WTC11 (cell line): ENCODE measurements at regions not wholly inside any gene's neighbourhood (a gene's known extent, or its start where the extent isn't known, plus 50 kb on each side); places are given as distances from the start of the nearest gene placed in this dataset.

Source experiments
- ATAC-seq: fragments of 200-7000 bp; cut with Tn5 transposase; 2 replicates; pipeline ENCODE4 v1.10.0; 2021; ENCODE audit warnings: mild to moderate bottlenecking, moderate library complexity
- CTCF ChIA-PET: fragments of 300-600 bp; sonication (Branson Sonifier 250); formaldehyde crosslinking; loops from one replicate; lab custom pipeline; 2021; ENCODE audit warnings: antibody characterized with exemption; lab: Charles Lee
- POLR2A ChIA-PET: fragments of 350-600 bp; sonication (Branson Sonifier 250); formaldehyde crosslinking; loops from one replicate; lab custom pipeline; 2021; ENCODE audit warnings: antibody characterized with exemption; lab: Charles Lee
- DNase-seq: peaks from one replicate; pipeline ENCODE4 v3.0.0; 2021; ENCODE audit warnings: low spot score
- H3K27ac Mint-ChIP-seq: 2 replicates; pipeline ENCODE4 v1.8.0; 2021; ENCODE audit warnings: mixed read lengths
- H3K27me3 Mint-ChIP-seq: 2 replicates; pipeline ENCODE4 v1.8.0; 2021; ENCODE audit warnings: low read depth, mild to moderate bottlenecking, moderate library complexity, mixed read lengths
- H3K36me3 Mint-ChIP-seq: 2 replicates; pipeline ENCODE4 v1.8.0; 2021; ENCODE audit warnings: mixed read lengths
- H3K4me1 Mint-ChIP-seq: 2 replicates; pipeline ENCODE4 v1.8.0; 2022; ENCODE audit warnings: mixed read lengths
- H3K4me3 Mint-ChIP-seq: 2 replicates; pipeline ENCODE4 v1.8.0; 2021; ENCODE audit warnings: mild to moderate bottlenecking, moderate library complexity, mixed read lengths
- H3K9me3 Mint-ChIP-seq: 2 replicates; pipeline ENCODE4 v1.8.0; 2021; ENCODE audit warnings: mixed read lengths
- ATF1 ChIP-seq: sonication (generic); formaldehyde crosslinking; IDR thresholded peaks from 2 replicates; pipeline ENCODE4 v1.8.1; 2023; ENCODE audit warnings: mild to moderate bottlenecking, moderate library complexity, missing genetic modification reagents
- E2F5 ChIP-seq: sonication (generic); formaldehyde crosslinking; IDR thresholded peaks from 2 replicates; pipeline ENCODE4 v1.8.1; 2022; ENCODE audit warnings: mild to moderate bottlenecking, moderate library complexity, missing genetic modification reagents
- FOXP1 ChIP-seq: sonication (generic); formaldehyde crosslinking; IDR thresholded peaks from 2 replicates; pipeline ENCODE4 v1.8.0; 2022; ENCODE audit warnings: missing genetic modification reagents, mild to moderate bottlenecking, moderate library complexity, borderline replicate concordance
- GTF2I ChIP-seq: fragments of 250-450 bp; sonication (Bioruptor Pico); conservative IDR thresholded peaks from 2 replicates; pipeline ENCODE4 v1.4.0; 2021; ENCODE audit warnings: mild to moderate bottlenecking
- HMGXB4 ChIP-seq: sonication (generic); formaldehyde crosslinking; IDR thresholded peaks from 2 replicates; pipeline ENCODE4 v1.8.1; 2023; ENCODE audit warnings: mild to moderate bottlenecking, moderate library complexity, missing genetic modification reagents
- KAT7 ChIP-seq: sonication (generic); formaldehyde crosslinking; IDR thresholded peaks from 2 replicates; pipeline ENCODE4 v1.8.1; 2023; ENCODE audit warnings: missing genetic modification reagents, mild to moderate bottlenecking, borderline replicate concordance
- NFATC4 ChIP-seq: fragments of 250-450 bp; sonication (Bioruptor Pico); IDR thresholded peaks from 2 replicates; pipeline ENCODE4 v1.9.0; 2021; ENCODE audit warnings: mild to moderate bottlenecking
- SMAD3 ChIP-seq: sonication (generic); formaldehyde crosslinking; IDR thresholded peaks from 2 replicates; pipeline ENCODE4 v1.8.0; 2022; ENCODE audit warnings: missing genetic modification reagents, mild to moderate bottlenecking, borderline replicate concordance
- SMAD4 ChIP-seq: sonication (generic); formaldehyde crosslinking; IDR thresholded peaks from 2 replicates; pipeline ENCODE4 v1.8.0; 2022; ENCODE audit warnings: mild to moderate bottlenecking, missing genetic modification reagents
- ZNF121 ChIP-seq: sonication (generic); formaldehyde crosslinking; IDR thresholded peaks from 2 replicates; pipeline ENCODE4 v1.8.0; 2023; ENCODE audit warnings: missing genetic modification reagents
- ZNF232 ChIP-seq: sonication (generic); formaldehyde crosslinking; IDR thresholded peaks from 2 replicates; pipeline ENCODE4 v1.8.0; 2022; ENCODE audit warnings: mild to moderate bottlenecking, missing genetic modification reagents
- ZNF423 ChIP-seq: fragments of 250-450 bp; sonication (Bioruptor Pico); IDR thresholded peaks from 2 replicates; pipeline ENCODE4 v2.1.2; 2022; ENCODE audit warnings: mild to moderate bottlenecking, moderate library complexity
- TF ChIP-seq, protein P1 (sequence below): sonication (generic); formaldehyde crosslinking; IDR thresholded peaks from 2 replicates; pipeline ENCODE4 v1.8.1; 2022; ENCODE audit warnings: low read depth, missing genetic modification reagents, borderline replicate concordance
- TF ChIP-seq, protein P2 (sequence below): sonication (generic); formaldehyde crosslinking; conservative IDR thresholded peaks from 2 replicates; pipeline ENCODE4 v1.8.1; 2022; ENCODE audit warnings: mild to moderate bottlenecking, missing genetic modification reagents
- TF ChIP-seq, protein P3 (sequence below): fragments of 200-600 bp; IDR thresholded peaks from 2 replicates; pipeline ENCODE4 v1.8.0; 2022; ENCODE audit warnings: antibody characterized with exemption
- TF ChIP-seq, protein P4 (sequence below): sonication (generic); formaldehyde crosslinking; IDR thresholded peaks from 2 replicates; pipeline ENCODE4 v1.8.1; 2023; ENCODE audit warnings: mild to moderate bottlenecking, missing genetic modification reagents
- TF ChIP-seq, protein P5 (sequence below): sonication (generic); formaldehyde crosslinking; IDR thresholded peaks from 2 replicates; pipeline ENCODE4 v1.8.0; 2022; ENCODE audit warnings: mild to moderate bottlenecking, missing genetic modification reagents
- TF ChIP-seq, protein P6 (sequence below): fragments of 250-450 bp; sonication (Bioruptor Pico); IDR thresholded peaks from 2 replicates; pipeline ENCODE4 v1.9.0; 2021; ENCODE audit warnings: mild to moderate bottlenecking
- TF ChIP-seq, protein P7 (sequence below): fragments of 250-450 bp; sonication (Bioruptor Pico); IDR thresholded peaks from 2 replicates; pipeline ENCODE4 v1.9.0; 2021; ENCODE audit warnings: moderate library complexity, mild to moderate bottlenecking, inconsistent platforms, borderline replicate concordance

DNA sequence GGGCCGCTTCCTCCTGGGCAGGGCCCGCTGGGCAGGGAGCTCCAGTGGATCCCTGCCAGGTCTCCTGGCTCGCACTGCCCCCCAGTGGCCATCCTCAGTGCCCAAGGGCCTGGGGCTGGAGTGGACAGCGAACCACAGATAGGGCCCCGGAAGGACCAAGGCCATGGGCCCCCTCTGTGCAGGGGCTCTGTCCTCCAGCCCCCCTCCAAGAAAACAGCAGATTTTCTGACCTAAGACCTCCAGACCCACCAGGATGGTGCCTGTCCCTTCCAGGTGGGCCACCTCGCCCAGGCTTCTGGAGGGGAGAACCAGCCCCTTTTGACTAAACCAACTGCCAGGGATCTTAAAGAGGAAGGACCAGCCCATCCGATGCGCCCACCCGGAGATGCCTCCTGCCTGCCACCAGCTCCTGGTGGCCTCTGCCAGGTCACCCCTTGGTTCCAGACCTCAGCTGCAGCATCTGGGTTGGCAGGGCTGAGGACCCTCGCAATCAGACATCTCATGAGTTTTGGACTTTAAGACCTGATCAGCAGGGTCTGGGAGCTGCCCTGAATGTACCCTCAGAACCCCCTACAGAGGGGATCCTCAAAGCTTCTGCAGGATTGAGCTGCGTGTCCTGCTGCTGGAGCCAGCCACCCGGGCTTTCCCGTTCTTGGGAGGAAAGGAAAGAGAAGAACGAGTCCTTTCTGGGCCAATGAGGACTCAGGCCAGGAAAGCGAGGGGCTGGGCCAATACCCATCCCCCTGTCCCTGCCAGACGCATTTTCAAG, 325.8 kb upstream of the DIO3 start:
- DNase-seq (peak; percentile 85), ATAC-seq (peak; percentile 90)
- Mint-ChIP-seq H3K27me3 (no peaks in the 10 kb centered on the region; the same call in 1 of the 2 replicates), H3K4me3 (no peak overlapping the region), H3K4me1 (peaks cover 10% of the 10 kb centered on the region), H3K9me3 (no peaks in the 10 kb centered on the region), H3K36me3 (no peaks in the 10 kb centered on the region), H3K27ac (no peak overlapping the region)
- ChIA-PET CTCF (interaction anchor here (0.6 to 1.6 kb wide), 22 partner anchors 9 to 690 kb away, joined by 3 to 16 read pairs (median 3); no protein-coding TSS in a partner anchor), POLR2A (interaction anchor here (0.8 kb wide), 1 partner anchor 167 kb away, joined by 3 read pairs; no protein-coding TSS in a partner anchor)
- no peak for TF ChIP-seq SMAD4 (CRISPR knock-in tag)
- no peak for TF ChIP-seq E2F5 (CRISPR knock-in tag)
- TF ChIP-seq, protein P1, sequence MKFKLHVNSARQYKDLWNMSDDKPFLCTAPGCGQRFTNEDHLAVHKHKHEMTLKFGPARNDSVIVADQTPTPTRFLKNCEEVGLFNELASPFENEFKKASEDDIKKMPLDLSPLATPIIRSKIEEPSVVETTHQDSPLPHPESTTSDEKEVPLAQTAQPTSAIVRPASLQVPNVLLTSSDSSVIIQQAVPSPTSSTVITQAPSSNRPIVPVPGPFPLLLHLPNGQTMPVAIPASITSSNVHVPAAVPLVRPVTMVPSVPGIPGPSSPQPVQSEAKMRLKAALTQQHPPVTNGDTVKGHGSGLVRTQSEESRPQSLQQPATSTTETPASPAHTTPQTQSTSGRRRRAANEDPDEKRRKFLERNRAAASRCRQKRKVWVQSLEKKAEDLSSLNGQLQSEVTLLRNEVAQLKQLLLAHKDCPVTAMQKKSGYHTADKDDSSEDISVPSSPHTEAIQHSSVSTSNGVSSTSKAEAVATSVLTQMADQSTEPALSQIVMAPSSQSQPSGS (CRISPR knock-in tag): no peak
- TF ChIP-seq, protein P2, sequence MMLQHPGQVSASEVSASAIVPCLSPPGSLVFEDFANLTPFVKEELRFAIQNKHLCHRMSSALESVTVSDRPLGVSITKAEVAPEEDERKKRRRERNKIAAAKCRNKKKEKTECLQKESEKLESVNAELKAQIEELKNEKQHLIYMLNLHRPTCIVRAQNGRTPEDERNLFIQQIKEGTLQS (CRISPR knock-in tag): no peak
- TF ChIP-seq, protein P3, sequence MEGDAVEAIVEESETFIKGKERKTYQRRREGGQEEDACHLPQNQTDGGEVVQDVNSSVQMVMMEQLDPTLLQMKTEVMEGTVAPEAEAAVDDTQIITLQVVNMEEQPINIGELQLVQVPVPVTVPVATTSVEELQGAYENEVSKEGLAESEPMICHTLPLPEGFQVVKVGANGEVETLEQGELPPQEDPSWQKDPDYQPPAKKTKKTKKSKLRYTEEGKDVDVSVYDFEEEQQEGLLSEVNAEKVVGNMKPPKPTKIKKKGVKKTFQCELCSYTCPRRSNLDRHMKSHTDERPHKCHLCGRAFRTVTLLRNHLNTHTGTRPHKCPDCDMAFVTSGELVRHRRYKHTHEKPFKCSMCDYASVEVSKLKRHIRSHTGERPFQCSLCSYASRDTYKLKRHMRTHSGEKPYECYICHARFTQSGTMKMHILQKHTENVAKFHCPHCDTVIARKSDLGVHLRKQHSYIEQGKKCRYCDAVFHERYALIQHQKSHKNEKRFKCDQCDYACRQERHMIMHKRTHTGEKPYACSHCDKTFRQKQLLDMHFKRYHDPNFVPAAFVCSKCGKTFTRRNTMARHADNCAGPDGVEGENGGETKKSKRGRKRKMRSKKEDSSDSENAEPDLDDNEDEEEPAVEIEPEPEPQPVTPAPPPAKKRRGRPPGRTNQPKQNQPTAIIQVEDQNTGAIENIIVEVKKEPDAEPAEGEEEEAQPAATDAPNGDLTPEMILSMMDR: peak; percentile 68
- TF ChIP-seq ATF1: no peak
- TF ChIP-seq GTF2I (CRISPR knock-in tag): no peak
- no peak for TF ChIP-seq ZNF121 (CRISPR knock-in tag)
- no peak for TF ChIP-seq SMAD3 (CRISPR knock-in tag)
- TF ChIP-seq ZNF232 (CRISPR knock-in tag): no peak
- TF ChIP-seq ZNF423 (CRISPR knock-in tag): 0 out of 2 replicates have a peak, but pooled peaks have one; percentile 31
- TF ChIP-seq, protein P4, sequence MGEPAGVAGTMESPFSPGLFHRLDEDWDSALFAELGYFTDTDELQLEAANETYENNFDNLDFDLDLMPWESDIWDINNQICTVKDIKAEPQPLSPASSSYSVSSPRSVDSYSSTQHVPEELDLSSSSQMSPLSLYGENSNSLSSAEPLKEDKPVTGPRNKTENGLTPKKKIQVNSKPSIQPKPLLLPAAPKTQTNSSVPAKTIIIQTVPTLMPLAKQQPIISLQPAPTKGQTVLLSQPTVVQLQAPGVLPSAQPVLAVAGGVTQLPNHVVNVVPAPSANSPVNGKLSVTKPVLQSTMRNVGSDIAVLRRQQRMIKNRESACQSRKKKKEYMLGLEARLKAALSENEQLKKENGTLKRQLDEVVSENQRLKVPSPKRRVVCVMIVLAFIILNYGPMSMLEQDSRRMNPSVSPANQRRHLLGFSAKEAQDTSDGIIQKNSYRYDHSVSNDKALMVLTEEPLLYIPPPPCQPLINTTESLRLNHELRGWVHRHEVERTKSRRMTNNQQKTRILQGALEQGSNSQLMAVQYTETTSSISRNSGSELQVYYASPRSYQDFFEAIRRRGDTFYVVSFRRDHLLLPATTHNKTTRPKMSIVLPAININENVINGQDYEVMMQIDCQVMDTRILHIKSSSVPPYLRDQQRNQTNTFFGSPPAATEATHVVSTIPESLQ (CRISPR knock-in tag): no peak

GRCh38 chr14:101236496-101237251, 324.6 kb upstream of the DIO3 start:
- peaks cover 8% of the 10 kb centered on the region for H3K9me3 Mint-ChIP-seq
- H3K27ac Mint-ChIP-seq: no peak overlapping the region
- no peak for DNase-seq
- ChIA-PET POLR2A (no interaction called here), CTCF (interaction anchor here (1.5 kb wide), 1 partner anchor 334 kb away, joined by 3 read pairs; no protein-coding TSS in a partner anchor)
- H3K36me3 Mint-ChIP-seq: peaks cover 3% of the 10 kb centered on the region; the same call in 1 of the 2 replicates
- H3K4me3 Mint-ChIP-seq: no peak overlapping the region
- H3K27me3 Mint-ChIP-seq: no peaks in the 10 kb centered on the region; the same call in 1 of the 2 replicates
- ATAC-seq: no peak
- H3K4me1 Mint-ChIP-seq: peaks cover 13% of the 10 kb centered on the region
- TF ChIP-seq KAT7 (CRISPR knock-in tag) (no peak), NFATC4 (CRISPR knock-in tag) (no peak), FOXP1 (CRISPR knock-in tag) (no peak), ZNF232 (CRISPR knock-in tag) (no peak), HMGXB4 (CRISPR knock-in tag) (no peak)
- TF ChIP-seq, protein P5, sequence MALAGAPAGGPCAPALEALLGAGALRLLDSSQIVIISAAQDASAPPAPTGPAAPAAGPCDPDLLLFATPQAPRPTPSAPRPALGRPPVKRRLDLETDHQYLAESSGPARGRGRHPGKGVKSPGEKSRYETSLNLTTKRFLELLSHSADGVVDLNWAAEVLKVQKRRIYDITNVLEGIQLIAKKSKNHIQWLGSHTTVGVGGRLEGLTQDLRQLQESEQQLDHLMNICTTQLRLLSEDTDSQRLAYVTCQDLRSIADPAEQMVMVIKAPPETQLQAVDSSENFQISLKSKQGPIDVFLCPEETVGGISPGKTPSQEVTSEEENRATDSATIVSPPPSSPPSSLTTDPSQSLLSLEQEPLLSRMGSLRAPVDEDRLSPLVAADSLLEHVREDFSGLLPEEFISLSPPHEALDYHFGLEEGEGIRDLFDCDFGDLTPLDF (CRISPR knock-in tag): no peak
- TF ChIP-seq, protein P6, sequence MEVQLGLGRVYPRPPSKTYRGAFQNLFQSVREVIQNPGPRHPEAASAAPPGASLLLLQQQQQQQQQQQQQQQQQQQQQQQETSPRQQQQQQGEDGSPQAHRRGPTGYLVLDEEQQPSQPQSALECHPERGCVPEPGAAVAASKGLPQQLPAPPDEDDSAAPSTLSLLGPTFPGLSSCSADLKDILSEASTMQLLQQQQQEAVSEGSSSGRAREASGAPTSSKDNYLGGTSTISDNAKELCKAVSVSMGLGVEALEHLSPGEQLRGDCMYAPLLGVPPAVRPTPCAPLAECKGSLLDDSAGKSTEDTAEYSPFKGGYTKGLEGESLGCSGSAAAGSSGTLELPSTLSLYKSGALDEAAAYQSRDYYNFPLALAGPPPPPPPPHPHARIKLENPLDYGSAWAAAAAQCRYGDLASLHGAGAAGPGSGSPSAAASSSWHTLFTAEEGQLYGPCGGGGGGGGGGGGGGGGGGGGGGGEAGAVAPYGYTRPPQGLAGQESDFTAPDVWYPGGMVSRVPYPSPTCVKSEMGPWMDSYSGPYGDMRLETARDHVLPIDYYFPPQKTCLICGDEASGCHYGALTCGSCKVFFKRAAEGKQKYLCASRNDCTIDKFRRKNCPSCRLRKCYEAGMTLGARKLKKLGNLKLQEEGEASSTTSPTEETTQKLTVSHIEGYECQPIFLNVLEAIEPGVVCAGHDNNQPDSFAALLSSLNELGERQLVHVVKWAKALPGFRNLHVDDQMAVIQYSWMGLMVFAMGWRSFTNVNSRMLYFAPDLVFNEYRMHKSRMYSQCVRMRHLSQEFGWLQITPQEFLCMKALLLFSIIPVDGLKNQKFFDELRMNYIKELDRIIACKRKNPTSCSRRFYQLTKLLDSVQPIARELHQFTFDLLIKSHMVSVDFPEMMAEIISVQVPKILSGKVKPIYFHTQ (CRISPR knock-in tag): no peak
- TF ChIP-seq, protein P7, sequence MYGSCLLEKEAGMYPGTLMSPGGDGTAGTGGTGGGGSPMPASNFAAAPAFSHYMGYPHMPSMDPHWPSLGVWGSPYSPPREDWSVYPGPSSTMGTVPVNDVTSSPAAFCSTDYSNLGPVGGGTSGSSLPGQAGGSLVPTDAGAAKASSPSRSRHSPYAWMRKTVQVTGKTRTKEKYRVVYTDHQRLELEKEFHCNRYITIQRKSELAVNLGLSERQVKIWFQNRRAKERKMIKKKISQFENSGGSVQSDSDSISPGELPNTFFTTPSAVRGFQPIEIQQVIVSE (CRISPR knock-in tag): no peak
